Esophagus (tissue), 2 donors: ENCODE measurements at regions not wholly inside any gene's neighbourhood (a gene's known extent, or its start where the extent isn't known, plus 50 kb on each side); places are given as distances from the start of the nearest gene placed in this dataset.
"Not testable (repeated sequence)": the region's sequence is repeated elsewhere in the genome, so short reads cannot be mapped to it uniquely, and the experiment has no call there.

ENCODE experiments used
- H3K27ac ChIP-seq, 2 donors: one replicate each; pipeline ENCODE4 v1.5.1; 2013; ENCODE audit warnings: low read depth in 2 of 2, mild to moderate bottlenecking in 2 of 2, inconsistent platforms in 1 of 2, low read length in 1 of 2, moderate library complexity in 1 of 2
- H3K27me3 ChIP-seq, 2 donors: one replicate each; pipeline ENCODE4 v1.6.1; 2013; ENCODE audit warnings: low read length in 2 of 2, control low read depth in 1 of 2, mild to moderate bottlenecking in 1 of 2; ENCODE audit not compliant: insufficient read depth in 2 of 2, control insufficient read depth in 1 of 2
- H3K36me3 ChIP-seq, 2 donors: one replicate each; pipeline ENCODE4 v1.6.1; 2013; ENCODE audit warnings: low read length in 1 of 2; ENCODE audit not compliant: control insufficient read depth in 2 of 2, insufficient read depth in 2 of 2
- H3K4me1 ChIP-seq, 2 donors: one replicate each; pipeline ENCODE4 v1.6.1; 2013; ENCODE audit warnings: low read length in 1 of 2; ENCODE audit not compliant: control insufficient read depth in 2 of 2, insufficient read depth in 2 of 2
- H3K4me3 ChIP-seq, 2 donors: one replicate each; pipeline ENCODE4 v1.5.1; 2013; ENCODE audit warnings: low read length in 2 of 2, mild to moderate bottlenecking in 2 of 2, low read depth in 1 of 2, moderate library complexity in 1 of 2
- H3K9me3 ChIP-seq, 2 donors: one replicate each; pipeline ENCODE4 v1.6.1; 2013; ENCODE audit warnings: mild to moderate bottlenecking in 2 of 2, low read depth in 1 of 2, low read length in 1 of 2, moderate library complexity in 1 of 2; ENCODE audit not compliant: control insufficient read depth in 2 of 2, insufficient read depth in 1 of 2
- WGBS, 2 donors: extraction: QIAGEN DNeasy Blood & Tissue Kit; methylation state at CpG; one replicate each; pipeline ENCODE4 v1.1.7; 2013; 5-methylcytosine and 5-hydroxymethylcytosine counted together
- donor health status: healthy with polysubstance abuse.
- donor health status: Bipolar disorder and iron deficiency.

DNA sequence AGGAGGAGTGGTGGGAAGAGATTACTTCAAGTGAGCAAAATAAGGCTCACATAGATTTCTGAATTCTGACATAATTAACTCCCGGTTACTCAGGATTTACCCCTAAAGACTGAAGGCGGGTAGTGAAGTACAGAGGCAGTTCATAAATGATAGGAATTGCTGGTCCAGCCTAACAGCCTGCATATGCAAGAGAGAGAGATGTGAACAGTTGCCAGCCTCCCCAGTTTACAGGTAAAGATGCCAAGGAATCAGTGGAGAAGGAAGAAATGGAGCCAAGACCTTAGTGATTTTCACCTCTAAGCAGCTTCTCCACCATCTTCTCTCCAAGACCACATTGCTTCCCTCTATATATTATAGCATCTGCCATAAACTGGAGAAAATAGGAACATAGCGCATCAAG lies 91.8 kb upstream of the THUMPD2 start:
- 63 to 74% methylated on average over 3 of the region's 3 CpGs for WGBS, 2 donors
- no peaks in the 10 kb centered on the region for H3K27me3 ChIP-seq
- H3K4me1 ChIP-seq: peaks cover 0 to 6% of the 10 kb centered on the region in 2 donors
- H3K36me3 ChIP-seq: no peaks in the 10 kb centered on the region
- no peaks in the 10 kb centered on the region for H3K9me3 ChIP-seq
- H3K27ac ChIP-seq: no peak overlapping the region
- no peak overlapping the region for H3K4me3 ChIP-seq

DNA sequence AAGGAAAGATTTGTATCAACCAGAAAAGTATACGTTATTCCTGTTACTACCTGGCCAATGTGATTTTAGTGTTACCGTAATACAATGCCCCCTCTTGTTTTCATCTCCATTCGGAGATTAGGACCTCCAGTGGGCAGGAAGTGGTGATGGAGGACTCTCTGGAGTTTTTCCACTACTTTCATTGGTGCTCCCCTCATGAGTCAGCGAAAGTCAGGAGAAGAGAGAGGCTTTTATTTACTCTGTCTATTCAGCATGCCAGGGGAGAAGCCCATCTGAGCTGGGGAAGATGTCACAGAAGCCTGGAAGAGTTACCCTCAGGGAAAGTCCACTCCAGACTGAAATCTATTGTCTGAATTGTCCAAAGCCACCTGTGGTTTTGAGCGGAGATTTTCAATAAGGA lies 88.2 kb upstream of the THUMPD2 start:
- Histone ChIP-seq H3K4me1 (peaks cover 0 to 3% of the 10 kb centered on the region in 2 donors), H3K27ac (no peak overlapping the region), H3K27me3 (no peaks in the 10 kb centered on the region), H3K9me3 (peaks cover 0 to 3% of the 10 kb centered on the region in 2 donors), H3K36me3 (no peaks in the 10 kb centered on the region), H3K4me3 (no peak overlapping the region)
- 86 to 87% methylated on average over 5 of the region's 5 CpGs for WGBS, 2 donors

DNA sequence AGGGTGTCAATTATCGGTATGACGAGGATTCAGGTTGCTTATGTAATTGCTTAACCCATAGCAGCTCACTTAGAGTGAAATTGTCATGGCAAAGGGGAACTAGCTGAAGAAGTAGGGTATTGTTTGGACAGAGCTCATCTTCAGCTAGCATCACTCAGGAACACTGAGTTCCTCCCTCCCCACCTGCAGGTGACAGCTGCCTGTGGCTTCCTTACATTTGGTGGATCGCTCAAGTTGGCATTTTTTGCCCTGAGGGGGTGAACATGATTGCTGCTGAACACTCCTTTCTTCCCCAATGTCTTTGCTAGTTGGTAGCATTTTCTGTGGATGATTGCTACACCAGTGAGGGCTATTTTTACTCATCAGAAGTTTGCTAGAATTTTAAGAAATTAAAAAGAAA lies 86.7 kb upstream of the THUMPD2 start:
- H3K4me3 ChIP-seq: no peak overlapping the region
- WGBS, 2 donors: 66 to 69% methylated on average over 3 of the region's 3 CpGs
- peaks cover 0 to 3% of the 10 kb centered on the region in 2 donors for H3K9me3 ChIP-seq
- H3K27me3 ChIP-seq: no peaks in the 10 kb centered on the region
- H3K27ac ChIP-seq: no peak overlapping the region
- H3K36me3 ChIP-seq: no peaks in the 10 kb centered on the region
- H3K4me1 ChIP-seq: no peaks in the 10 kb centered on the region

DNA sequence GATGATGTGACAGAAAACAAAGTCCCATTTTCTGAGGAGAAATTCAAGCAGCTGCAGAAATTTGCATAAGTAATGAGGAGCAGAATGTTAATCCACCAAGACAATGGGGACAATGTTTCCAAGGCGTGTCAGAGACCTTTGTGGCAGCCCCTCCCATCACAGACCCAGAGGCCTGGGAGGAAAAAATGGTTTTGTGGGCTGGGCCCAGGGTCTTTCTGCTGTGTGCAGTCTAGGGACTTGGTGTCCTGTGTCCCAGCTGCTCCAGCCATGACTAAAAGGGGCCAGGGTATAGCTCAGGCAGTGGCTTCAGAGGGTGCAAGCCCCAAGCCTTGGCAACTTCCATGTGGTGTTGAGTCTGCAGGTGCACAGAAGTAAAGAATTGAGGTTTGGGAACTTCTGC lies 84.6 kb upstream of the THUMPD2 start:
- not testable (repeated sequence) for H3K27ac ChIP-seq, H3K4me3 ChIP-seq, H3K4me1 ChIP-seq, H3K36me3 ChIP-seq, H3K9me3 ChIP-seq, H3K27me3 ChIP-seq
- WGBS, 2 donors: 54 to 83% methylated on average over 1 of the region's 1 CpG

DNA sequence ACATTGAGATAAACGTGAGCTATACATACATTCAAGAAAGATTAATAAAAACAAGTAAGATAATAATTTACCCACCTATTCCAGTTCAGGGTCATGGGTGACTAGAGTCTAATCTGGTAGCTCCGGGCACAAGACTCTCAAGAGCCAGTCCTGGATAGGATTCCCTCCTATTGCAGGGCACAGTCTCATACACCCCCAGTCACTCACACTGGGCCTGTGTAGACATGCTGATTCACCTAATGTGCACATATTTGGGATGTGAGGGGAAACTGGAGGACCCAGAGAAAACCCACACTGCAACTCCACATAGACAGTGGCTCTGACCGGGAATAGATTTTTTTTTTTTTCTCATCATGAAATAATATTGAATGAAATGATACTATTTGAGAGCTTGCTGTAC lies 81.5 kb upstream of the THUMPD2 start:
- H3K4me3 ChIP-seq: no peak overlapping the region
- H3K27me3 ChIP-seq: no peaks in the 10 kb centered on the region
- H3K27ac ChIP-seq: no peak overlapping the region
- no peaks in the 10 kb centered on the region for H3K4me1 ChIP-seq
- WGBS, 2 donors: 48 to 60% methylated on average over 3 of the region's 3 CpGs
- H3K36me3 ChIP-seq: no peaks in the 10 kb centered on the region
- peaks cover 0 to 3% of the 10 kb centered on the region in 2 donors for H3K9me3 ChIP-seq

DNA sequence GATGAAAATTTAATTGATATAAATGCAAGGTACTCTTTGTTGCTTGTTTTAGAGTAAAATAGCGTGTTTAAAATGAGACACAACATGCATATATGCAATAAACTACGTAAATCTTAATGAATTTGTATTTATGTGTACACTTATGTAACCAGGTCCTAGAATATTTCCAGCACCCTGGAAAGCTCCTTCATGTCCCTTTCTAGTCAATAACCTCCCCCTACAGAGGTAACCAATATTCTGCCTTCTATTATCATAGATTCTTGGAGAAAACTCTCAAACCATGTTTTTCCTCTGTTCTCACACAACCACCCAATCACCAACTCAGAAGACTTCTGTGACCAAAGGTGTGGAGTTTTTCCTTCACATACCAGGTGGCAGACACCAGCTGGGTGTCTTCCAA lies 79.6 kb upstream of the THUMPD2 start:
- Histone ChIP-seq H3K27ac (no peak overlapping the region), H3K36me3 (no peaks in the 10 kb centered on the region), H3K27me3 (no peaks in the 10 kb centered on the region), H3K9me3 (peaks cover 0 to under 1% of the 10 kb centered on the region in 2 donors), H3K4me1 (no peaks in the 10 kb centered on the region), H3K4me3 (no peak overlapping the region)
- WGBS, 2 donors: 76 to 84% methylated on average over 2 of the region's 2 CpGs

DNA sequence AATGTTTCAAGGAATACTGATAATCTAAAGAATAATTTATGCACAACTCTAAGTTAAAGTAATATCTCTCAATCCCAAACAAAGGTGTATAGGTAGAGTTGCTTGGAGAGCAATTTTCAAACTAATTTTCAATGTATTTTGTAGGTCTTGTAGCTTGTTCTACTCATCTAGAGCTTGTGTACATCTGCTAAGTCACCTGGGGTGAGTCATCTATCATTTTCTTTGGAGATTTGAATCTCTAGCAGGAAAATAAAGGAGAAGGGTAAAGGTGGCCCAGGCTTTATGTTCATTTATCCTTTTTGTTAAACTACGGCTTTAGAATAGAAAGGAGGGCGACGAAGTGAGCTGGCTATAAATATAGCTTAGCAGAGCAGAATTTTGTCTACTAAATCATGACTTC lies 76.8 kb upstream of the THUMPD2 start:
- Histone ChIP-seq H3K36me3 (no peaks in the 10 kb centered on the region), H3K9me3 (no peaks in the 10 kb centered on the region), H3K27me3 (no peaks in the 10 kb centered on the region), H3K4me3 (no peak overlapping the region), H3K27ac (no peak overlapping the region), H3K4me1 (no peaks in the 10 kb centered on the region)
- 74 to 75% methylated on average over 3 of the region's 3 CpGs for WGBS, 2 donors

DNA sequence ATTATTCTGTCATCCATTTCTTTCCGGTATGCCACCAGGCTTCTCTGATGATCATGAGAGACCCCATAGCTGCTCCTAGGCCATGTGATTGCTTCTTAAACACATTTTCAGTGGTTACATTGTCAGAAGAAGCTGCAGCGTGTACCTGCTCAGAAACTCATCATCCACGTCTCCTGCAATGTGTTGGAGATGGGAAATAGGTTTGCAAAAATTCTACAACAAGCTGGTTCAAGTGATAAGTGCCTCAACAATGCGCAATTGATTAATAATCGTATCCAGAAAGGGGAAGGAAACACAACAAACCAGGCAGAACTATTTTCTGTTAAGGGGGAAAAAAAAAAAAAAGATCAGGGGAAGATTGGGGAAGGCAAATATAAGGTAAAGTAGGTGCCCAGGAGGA lies 75.7 kb upstream of the THUMPD2 start:
- no peaks in the 10 kb centered on the region for H3K27me3 ChIP-seq
- no peak overlapping the region for H3K27ac ChIP-seq
- no peak overlapping the region for H3K4me3 ChIP-seq
- H3K36me3 ChIP-seq: no peaks in the 10 kb centered on the region
- WGBS, 2 donors: 78 to 82% methylated on average over 5 of the region's 5 CpGs
- H3K9me3 ChIP-seq: no peaks in the 10 kb centered on the region
- H3K4me1 ChIP-seq: no peaks in the 10 kb centered on the region

DNA sequence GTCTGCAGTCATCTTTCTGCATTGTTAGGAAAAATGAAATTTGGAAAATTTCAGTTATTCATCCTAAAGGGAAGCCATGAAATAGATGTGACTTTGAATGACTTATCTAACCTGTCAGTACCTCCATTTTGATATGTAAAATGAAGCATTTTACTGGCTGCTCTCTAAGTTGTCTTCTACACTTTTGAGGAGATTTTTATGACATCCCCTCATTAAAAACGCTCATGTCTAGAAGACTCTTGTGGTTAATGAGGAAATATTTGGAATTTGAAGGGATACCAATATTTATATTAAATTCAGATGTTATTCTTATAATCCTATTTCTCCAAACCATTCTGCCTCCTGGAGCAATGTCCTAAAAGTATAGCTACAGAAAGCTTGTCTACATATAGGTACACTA lies 73.8 kb upstream of the THUMPD2 start:
- no peaks in the 10 kb centered on the region for H3K36me3 ChIP-seq
- H3K4me1 ChIP-seq: no peaks in the 10 kb centered on the region
- no peaks in the 10 kb centered on the region for H3K27me3 ChIP-seq
- no peak overlapping the region for H3K4me3 ChIP-seq
- H3K9me3 ChIP-seq: no peaks in the 10 kb centered on the region
- no peak overlapping the region for H3K27ac ChIP-seq
- WGBS, 2 donors: 85 to 100% methylated on average over 1 of the region's 1 CpG

DNA sequence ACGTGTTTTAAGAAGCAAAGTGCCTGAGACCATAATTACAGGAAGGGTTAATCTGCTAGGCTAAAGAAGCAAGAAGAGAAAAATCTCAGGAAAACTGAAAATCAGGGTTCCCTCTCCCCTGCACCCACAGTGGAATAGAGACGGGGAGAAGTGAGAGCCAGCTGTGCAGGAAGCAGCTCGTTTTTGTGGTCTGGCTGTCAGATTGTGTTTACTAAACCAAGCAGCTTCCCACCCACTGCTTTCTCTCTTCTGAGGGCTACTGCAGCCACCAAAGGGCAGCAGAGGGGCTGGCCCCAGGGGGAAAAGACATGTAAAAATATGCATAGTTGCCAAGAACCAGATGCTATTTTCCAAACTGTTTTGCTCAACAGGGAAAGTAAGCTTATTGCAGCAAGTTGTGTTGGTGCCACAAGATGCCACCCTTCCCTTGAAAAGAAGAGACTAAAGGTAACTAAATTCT lies 72.6 kb upstream of the THUMPD2 start:
- Histone ChIP-seq H3K27ac (no peak overlapping the region), H3K4me1 (no peaks in the 10 kb centered on the region), H3K9me3 (no peaks in the 10 kb centered on the region), H3K4me3 (no peak overlapping the region), H3K27me3 (no peaks in the 10 kb centered on the region), H3K36me3 (no peaks in the 10 kb centered on the region)
- WGBS, 2 donors: 3 to 7% methylated on average over 3 of the region's 3 CpGs
